OCI-LY3 (cell line): ENCODE measurements at regions not wholly inside any gene's neighbourhood (a gene's known extent, or its start where the extent isn't known, plus 50 kb on each side); places are given as distances from the start of the nearest gene placed in this dataset.

Experiments used
- H2AFZ ChIP-seq: fragments of 200-600, 300-600 bp; shearing (Covaris generic); 2 replicates; pipeline ENCODE4 v1.6.0; 2014; ENCODE audit warnings: antibody characterized with exemption, low read depth, low read length
- H3K27ac ChIP-seq: fragments of 200-600, 300-600 bp; sonication (generic); 2 replicates; pipeline ENCODE4 v1.5.1; 2014; ENCODE audit warnings: mild to moderate bottlenecking, low read length, moderate library complexity, mixed read lengths
- H3K27me3 ChIP-seq: fragments of 200-600, 300-600 bp; sonication (generic); 2 replicates; pipeline ENCODE4 v1.6.1; 2014; ENCODE audit warnings: low read depth, low read length, mixed read lengths
- H3K36me3 ChIP-seq: fragments of 200-600, 300-600 bp; sonication (generic); replicated peaks from 2 replicates; pipeline ENCODE3; 2014; ENCODE audit warnings: low read depth, low read length, mixed read lengths
- H3K4me1 ChIP-seq: fragments of 300-600, 200-600 bp; sonication (generic); 2 replicates; pipeline ENCODE4 v1.6.1; 2014; ENCODE audit warnings: low read length, mixed read lengths
- H3K4me2 ChIP-seq: fragments of 200-600, 300-600 bp; sonication (generic); 2 replicates; pipeline ENCODE4 v1.6.1; 2014; ENCODE audit warnings: low read length, mixed read lengths
- H3K4me3 ChIP-seq: fragments of 300-600, 200-600 bp; sonication (generic); 2 replicates; pipeline ENCODE4 v1.5.1; 2014; ENCODE audit warnings: antibody characterized with exemption, mild to moderate bottlenecking, low read length, moderate library complexity
- H3K79me2 ChIP-seq: fragments of 300-600, 200-600 bp; shearing (Covaris generic); 2 replicates; pipeline ENCODE4 v1.6.1; 2014; ENCODE audit warnings: mild to moderate bottlenecking, low read length, mixed read lengths
- H3K9ac ChIP-seq: fragments of 300-600, 200-600 bp; shearing (Covaris generic); 2 replicates; pipeline ENCODE4 v1.6.0; 2014; ENCODE audit warnings: mild to moderate bottlenecking, low read length, moderate library complexity
- H3K9me3 ChIP-seq: fragments of 200-600, 300-600 bp; shearing (Covaris generic); 2 replicates; pipeline ENCODE4 v1.6.1; 2014; ENCODE audit warnings: low read length, mixed read lengths; ENCODE audit not compliant: insufficient read depth
- H4K20me1 ChIP-seq: fragments of 200-600, 300-600 bp; sonication (generic); 2 replicates; pipeline ENCODE4 v1.6.1; 2016; ENCODE audit warnings: low read length, mixed read lengths; ENCODE audit not compliant: insufficient read depth
- CTCF ChIP-seq: fragments of 200-600, 300-600 bp; sonication (generic); IDR thresholded peaks from 2 replicates; pipeline ENCODE4 v1.5.1; 2014; ENCODE audit warnings: antibody characterized with exemption, low read length, low read depth
- EZH2phosphoT487 ChIP-seq: fragments of 200-600 bp; shearing (Covaris generic); IDR thresholded peaks from 2 replicates; pipeline ENCODE4 v1.6.1; 2018; ENCODE audit warnings: antibody characterized with exemption, mixed run types, low read depth

GRCh38 chr9:85332487-85332886, 409.3 kb downstream of the AGTPBP1 start:
- H3K4me1 ChIP-seq = no peaks in the 10 kb centered on the region
- H3K4me3 ChIP-seq = no peak overlapping the region
- no peaks in the 10 kb centered on the region for H3K9me3 ChIP-seq
- H3K27ac ChIP-seq = no peak overlapping the region
- H3K9ac ChIP-seq = no peak overlapping the region
- H3K36me3 ChIP-seq = no peaks in the 10 kb centered on the region
- H2AFZ ChIP-seq = no peak overlapping the region
- peaks cover 4% of the 10 kb centered on the region; the same call in 1 of the 2 replicates for H3K27me3 ChIP-seq
- no peak overlapping the region for H3K4me2 ChIP-seq
- TF ChIP-seq CTCF (peak; percentile 15; the same call in 1 of the 2 replicates), EZH2phosphoT487 (no peak)
- no peaks in the 10 kb centered on the region for H4K20me1 ChIP-seq
- H3K79me2 ChIP-seq = no peaks in the 10 kb centered on the region

DNA sequence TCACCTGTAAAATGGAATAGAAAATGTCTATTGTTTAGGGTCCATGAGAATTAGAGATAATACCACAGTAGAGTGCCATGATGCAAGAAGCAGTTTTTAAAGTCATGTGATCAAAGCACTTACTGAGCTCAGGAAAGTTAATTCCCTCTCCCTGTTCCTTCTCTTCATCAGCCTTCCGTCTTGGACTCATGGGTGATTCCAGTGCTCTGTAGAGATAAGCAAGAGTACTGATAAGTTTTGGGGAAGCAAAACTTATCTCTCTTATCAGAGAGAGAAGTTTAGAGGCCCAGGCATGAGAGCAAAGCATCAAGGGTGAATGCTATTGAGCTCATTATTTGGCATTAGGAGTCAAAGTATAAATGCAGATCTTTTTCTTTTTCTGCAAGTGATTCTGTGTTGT, 410.1 kb downstream of the AGTPBP1 start:
- Histone ChIP-seq H3K79me2 (no peaks in the 10 kb centered on the region), H3K27ac (no peak overlapping the region), H3K4me1 (no peaks in the 10 kb centered on the region), H3K9ac (no peak overlapping the region), H3K27me3 (peaks cover 4% of the 10 kb centered on the region; the same call in 1 of the 2 replicates), H3K4me3 (no peak overlapping the region), H4K20me1 (no peaks in the 10 kb centered on the region), H3K36me3 (no peaks in the 10 kb centered on the region), H3K9me3 (no peaks in the 10 kb centered on the region), H3K4me2 (no peak overlapping the region), H2AFZ (no peak overlapping the region)
- TF ChIP-seq EZH2phosphoT487 = no peak
- TF ChIP-seq CTCF = no peak

GRCh38 chr9:85322592-85322991, 419.2 kb downstream of the AGTPBP1 start:
- no peaks in the 10 kb centered on the region for H3K27me3 ChIP-seq
- no peak for TF ChIP-seq EZH2phosphoT487
- no peak for TF ChIP-seq CTCF
- H4K20me1 ChIP-seq = no peaks in the 10 kb centered on the region
- H3K27ac ChIP-seq = no peak overlapping the region
- no peak overlapping the region for H3K4me3 ChIP-seq
- H3K9me3 ChIP-seq = no peaks in the 10 kb centered on the region
- no peak overlapping the region for H3K4me2 ChIP-seq
- no peak overlapping the region for H3K9ac ChIP-seq
- H3K79me2 ChIP-seq = no peaks in the 10 kb centered on the region
- no peak overlapping the region for H2AFZ ChIP-seq
- H3K4me1 ChIP-seq = no peaks in the 10 kb centered on the region
- H3K36me3 ChIP-seq = no peaks in the 10 kb centered on the region

DNA sequence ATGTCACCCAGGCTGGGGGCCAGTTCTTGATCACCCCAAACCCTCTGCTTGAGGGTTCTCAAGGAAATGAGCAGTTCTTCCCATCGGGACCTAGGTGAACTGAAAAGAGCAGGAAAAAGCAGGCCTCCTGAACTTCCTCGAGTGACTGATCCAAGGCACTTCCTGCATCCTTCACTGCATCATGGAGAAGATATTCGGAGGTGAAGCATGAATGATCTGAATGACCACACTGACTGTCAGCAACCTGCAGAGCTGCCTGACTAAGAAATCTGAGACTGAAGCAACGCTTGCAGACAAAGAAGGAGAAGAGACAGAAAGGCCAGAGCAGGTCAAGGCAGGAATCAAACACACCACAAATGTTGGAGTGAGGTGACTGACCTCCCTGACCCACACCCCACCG, 420.2 kb downstream of the AGTPBP1 start:
- Histone ChIP-seq H3K4me3 (no peak overlapping the region), H3K79me2 (no peaks in the 10 kb centered on the region), H3K36me3 (no peaks in the 10 kb centered on the region), H3K27me3 (no peaks in the 10 kb centered on the region), H3K4me1 (no peaks in the 10 kb centered on the region), H3K9ac (no peak overlapping the region), H4K20me1 (no peaks in the 10 kb centered on the region), H3K9me3 (no peaks in the 10 kb centered on the region), H3K27ac (no peak overlapping the region), H2AFZ (no peak overlapping the region), H3K4me2 (no peak overlapping the region)
- TF ChIP-seq EZH2phosphoT487 (no peak), CTCF (no peak)
